Activated gamma-delta T cell treated with Interleukin-2 at 50 U/mL for 16 hours (primary cell): ENCODE measurements at regions not wholly inside any gene's neighbourhood (a gene's known extent, or its start where the extent isn't known, plus 50 kb on each side); places are given as distances from the start of the nearest gene placed in this dataset.
"Not testable (repeated sequence)": the region's sequence is repeated elsewhere in the genome, so short reads cannot be mapped to it uniquely, and the experiment has no call there.

Experiments
- DNase-seq: peaks from one replicate; pipeline ENCODE4 v3.0.0-alpha.2; 2020

DNA sequence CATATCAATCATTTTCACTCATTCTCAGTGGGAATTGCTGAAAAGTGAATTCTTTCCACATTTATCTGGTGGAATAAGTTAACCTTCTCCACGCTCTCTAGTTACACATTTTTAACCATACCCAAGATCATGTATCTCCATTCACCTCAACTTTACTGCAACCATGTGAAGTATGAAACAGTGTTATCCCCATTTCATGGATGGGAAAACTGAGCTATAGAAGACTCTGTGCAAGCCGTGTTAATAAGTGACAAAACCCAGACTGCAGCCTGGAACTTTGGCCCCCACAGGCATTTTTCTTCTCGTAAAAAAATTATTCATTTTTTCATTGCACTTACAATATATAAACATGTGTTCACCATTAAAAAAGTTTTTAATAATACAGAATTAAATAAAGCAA lies 82.4 kb upstream of the CCND2 start:
- no peak for DNase-seq

DNA sequence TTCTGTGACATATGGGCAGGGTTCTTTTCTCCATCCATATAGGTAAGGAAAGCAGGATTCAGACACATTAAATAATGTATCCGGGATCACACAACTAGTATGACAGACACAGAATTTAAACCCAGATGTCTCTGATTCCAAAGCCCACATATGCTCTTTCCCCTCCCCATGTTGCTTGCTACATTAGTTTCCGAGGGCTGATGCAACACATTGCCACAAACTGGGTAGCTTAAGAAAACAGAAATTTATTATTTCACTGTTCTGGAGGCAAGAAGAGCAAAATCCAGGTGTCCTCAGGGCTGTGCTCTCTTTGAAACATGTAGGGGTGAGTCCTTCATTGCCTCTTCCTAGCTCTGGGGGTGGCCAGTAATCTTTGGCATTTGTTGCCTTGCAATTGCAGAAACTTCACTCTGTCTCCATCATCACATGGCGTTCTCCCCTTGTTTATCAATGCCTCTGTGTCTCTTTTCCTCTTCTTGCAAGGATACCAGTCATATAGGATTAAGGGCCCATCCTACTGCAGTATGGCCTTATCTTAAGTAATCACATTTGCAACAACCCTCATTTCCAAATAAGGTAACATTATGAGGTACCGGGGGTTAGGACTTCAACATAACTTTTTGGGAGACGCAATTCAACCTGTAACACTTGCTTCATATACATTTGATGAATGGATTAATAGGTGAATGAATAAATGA lies 83.0 kb upstream of the CCND2 start:
- DNase-seq, result no peak

GRCh38 chr12:4189721-4190120 lies 83.8 kb upstream of the CCND2 start:
- no peak for DNase-seq

GRCh38 chr12:4187916-4188315 lies 85.6 kb upstream of the CCND2 start:
- no peak for DNase-seq

DNA sequence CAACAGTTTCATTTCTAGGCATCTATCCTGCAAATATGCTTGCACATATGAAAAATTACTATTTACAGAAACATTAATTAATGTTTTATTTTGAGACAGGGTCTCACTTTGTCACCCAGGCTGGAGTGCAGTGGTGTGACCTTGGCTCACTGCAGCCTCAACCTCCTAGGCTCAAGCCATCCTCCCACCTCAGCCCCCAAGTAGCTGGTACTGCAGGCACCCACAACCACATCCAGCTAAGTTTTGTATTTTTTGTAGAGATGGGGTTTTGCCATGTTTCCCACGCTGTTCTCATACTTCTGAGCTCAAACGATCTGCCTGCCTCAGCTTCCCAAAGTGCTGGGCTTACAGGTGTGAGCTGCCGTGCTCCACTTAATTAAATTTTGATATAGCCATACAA lies 86.2 kb upstream of the CCND2 start:
- DNase-seq, result not testable (repeated sequence)

GRCh38 chr12:4178424-4179170 lies 95.0 kb upstream of the CCND2 start:
- DNase-seq, result no peak

DNA sequence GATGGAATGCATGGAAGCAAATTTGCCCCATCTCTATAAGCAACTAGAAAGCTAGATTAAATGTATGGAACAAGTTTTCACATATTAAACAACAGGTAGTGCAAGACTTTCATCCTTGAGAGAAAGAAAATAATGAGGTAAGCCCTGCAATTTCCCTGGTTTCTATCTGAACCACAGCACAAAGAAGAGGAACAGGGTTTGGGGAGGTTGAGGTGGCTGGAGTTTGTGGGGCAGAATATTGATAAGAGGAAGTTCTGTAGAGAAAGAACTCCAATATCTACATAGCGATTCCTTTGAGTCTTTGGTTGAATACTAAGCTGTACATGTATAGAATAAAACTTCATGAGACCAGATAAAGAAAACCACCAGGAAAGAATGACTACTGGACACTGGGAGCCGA lies 96.3 kb upstream of the CCND2 start:
- DNase-seq, result no peak

DNA sequence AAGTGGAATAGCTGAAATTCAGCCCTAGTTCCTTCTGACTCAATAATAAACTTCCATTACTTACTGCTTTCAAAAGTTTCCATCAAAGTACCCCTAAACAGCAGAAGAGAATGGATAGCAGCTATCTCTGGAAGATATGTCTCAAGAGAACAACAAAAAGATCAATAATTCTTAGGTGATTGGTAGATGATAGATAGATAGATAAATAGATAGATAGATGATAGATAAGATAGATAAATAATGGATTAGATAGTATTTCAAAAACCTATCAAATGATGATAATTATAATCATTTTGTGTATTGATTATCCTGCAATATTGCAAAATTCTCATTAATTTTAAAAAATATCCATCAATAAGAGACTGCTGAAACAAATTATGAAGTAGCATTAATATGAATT lies 97.4 kb upstream of the CCND2 start:
- no peak for DNase-seq

- DNase-seq, result no peak
Measured at GRCh38 chr12:4174417-4174816, 99.1 kb upstream of the CCND2 start.

GRCh38 chr12:4172999-4173398 lies 100.6 kb upstream of the CCND2 start:
- no peak for DNase-seq

DNA sequence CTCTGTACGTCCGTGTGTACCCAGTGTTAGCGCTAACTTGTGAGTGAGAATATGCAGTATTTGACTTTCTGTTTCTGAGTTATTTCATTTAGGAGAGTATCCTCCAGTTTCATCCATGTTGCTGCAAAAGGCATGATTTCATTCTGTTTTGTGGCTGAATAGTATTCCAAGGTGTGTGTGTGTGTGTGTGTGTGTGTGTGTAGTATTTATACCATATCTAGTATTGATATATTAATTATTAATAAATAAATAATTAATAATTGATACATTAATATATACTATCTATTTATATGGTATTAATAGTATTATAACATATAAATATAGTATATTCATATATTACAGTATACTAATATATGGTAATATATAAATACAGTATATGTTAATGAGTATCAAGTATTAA lies 101.8 kb upstream of the CCND2 start:
- DNase-seq, result no peak

- no peak for DNase-seq
Measured at GRCh38 chr12:4169959-4170358, 103.6 kb upstream of the CCND2 start.

GRCh38 chr12:4169531-4169930 lies 104.0 kb upstream of the CCND2 start:
- no peak for DNase-seq

DNA sequence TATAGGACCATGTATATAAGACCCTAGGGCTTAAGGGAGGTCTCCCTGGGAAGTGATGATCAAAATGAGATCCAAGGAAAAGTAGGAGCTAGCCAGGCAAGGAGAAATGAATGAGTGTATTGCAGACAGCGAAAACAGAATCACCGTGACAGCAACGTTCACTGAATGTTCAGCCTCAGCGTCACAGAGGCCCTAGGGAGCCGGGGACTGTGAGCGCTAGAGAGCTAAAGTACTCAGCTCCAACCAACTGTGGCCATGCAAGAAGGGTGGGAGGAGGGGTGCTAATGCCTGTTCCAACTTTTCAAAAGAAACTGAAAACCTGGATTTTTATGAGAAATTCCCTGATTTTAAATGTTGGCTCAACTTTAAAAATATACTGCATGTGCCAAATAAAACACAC lies 105.5 kb upstream of the CCND2 start:
- no peak for DNase-seq

DNA sequence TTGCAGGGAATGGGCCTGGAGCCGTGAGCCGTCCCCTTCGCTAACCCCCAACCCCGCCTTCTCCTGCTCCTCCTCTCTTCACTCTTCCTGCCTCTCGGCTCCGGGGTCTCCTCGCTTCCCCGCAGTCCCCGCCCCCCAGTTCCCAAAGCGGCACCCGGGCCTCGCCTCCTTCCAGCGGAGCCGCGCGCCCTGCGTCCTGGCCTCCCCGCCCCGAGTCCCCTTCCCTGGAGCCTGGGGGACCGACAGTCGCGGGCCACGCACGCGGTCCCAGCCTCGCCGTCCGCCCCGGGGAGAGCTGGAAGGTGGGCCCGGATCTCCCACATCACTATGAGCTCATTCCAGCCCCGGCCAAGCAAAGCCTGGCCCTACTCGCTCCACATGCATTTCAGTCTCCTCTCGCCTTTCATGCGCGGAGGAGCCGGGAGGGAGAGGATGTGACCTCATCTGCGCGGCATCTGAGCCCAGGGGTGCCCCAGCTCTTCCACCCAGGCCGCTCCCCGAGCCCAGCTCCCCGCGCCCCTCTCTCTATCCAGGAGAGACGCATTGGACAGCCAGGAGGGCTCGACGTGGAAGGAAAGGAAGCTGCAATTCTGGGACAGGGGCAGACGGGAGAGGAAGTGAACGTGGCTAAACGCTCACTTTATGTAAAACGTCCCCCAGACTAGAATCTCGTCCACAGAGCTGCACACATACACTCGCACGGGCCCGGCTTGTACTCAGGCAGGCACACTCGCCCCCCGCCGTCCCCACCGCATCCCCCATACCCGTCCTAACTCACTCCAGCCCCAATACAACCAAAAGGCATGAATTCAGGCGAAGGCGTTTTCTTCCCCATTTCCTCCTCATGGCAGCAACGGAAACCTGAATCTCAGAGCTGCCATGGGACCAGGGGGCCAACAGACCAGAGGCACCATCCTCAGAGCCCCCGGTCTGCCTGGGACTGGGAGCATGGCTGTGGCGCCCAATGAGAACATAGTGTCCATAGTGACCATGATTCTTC lies 108.7 kb upstream of the CCND2 start:
- DNase-seq, result peak; percentile 35

DNA sequence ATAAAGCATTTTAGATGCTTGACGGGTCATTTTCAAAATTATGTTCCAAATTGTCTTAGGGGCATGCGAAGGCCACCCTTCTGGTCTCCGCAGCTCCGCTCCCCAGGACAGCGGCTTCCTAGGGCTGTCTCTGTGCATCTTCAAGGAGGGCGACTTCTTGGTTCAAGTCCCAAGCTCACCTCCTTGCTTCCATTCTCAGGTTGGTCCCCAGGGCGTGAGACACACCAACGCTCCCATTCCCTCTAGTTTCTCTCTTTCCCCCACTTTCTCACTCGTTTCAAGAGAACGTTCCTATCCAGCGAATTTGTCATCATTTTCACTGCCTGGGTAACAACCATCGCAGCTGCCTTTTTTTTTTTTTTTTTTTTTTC lies 109.4 kb upstream of the CCND2 start:
- no peak for DNase-seq

DNA sequence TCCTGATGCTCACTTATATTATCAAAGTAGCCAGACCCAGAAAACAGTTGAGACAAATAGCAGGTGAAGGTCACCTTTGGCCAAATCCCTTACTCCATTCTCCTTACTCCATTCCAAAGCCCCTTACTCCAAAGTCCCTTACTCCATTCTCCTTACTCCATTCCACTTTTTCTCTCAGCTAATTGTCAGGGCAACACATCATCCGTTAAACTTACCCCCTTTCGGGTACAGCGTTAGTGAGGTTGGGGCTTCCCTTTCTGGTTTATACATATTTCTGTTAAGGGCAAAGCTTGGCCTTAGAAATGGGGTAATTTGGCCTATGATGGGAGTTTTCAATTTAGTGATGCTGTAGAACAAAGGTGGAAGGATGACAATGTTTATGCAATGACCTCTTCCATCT lies 111.8 kb upstream of the CCND2 start:
- no peak for DNase-seq

GRCh38 chr12:4160314-4161040 lies 113.1 kb upstream of the CCND2 start:
- DNase-seq, result no peak

GRCh38 chr12:4159851-4160250 lies 113.7 kb upstream of the CCND2 start:
- DNase-seq, result no peak

GRCh38 chr12:4158306-4158705 lies 115.3 kb upstream of the CCND2 start:
- no peak for DNase-seq

GRCh38 chr12:4157122-4157521 lies 116.4 kb upstream of the CCND2 start:
- no peak for DNase-seq

DNA sequence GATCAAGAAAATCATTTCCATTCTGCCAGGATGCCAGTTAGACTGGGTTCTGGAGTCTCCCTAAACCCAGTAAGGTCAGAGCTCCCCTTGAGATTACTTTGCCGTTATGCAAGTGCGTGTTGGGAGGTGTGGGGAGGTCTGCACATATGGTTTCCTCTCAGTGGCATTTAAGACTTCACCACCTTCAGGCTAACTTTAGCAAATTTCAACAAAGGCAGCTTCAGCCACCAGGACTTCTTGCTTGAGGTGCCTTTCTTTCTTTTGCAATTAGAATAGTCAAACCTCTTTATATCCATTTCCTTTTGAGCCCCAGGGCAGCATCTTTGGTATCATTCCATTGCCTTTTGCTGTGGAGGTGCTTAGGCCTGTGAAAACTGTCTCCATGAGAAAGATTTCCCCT lies 117.2 kb upstream of the CCND2 start:
- DNase-seq, result no peak

- DNase-seq, result no peak
Measured at GRCh38 chr12:4154672-4155225, 118.8 kb upstream of the CCND2 start.
